Ishikawa (cell line): ENCODE measurements at regions not wholly inside any gene's neighbourhood (a gene's known extent, or its start where the extent isn't known, plus 50 kb on each side); places are given as distances from the start of the nearest gene placed in this dataset.

Experiments used
- CEBPB ChIP-seq: IDR thresholded peaks from 2 replicates; pipeline ENCODE4 v1.6.1; 2012
- FOXM1 ChIP-seq: IDR thresholded peaks from 2 replicates; pipeline ENCODE4 v1.6.1; 2012; ENCODE audit warnings: low read depth, borderline replicate concordance
- MAX ChIP-seq: IDR thresholded peaks from 2 replicates; pipeline ENCODE4 v1.6.1; 2012
- NFIC ChIP-seq: IDR thresholded peaks from 2 replicates; pipeline ENCODE4 v1.6.1; 2012
- RAD21 ChIP-seq: IDR thresholded peaks from 2 replicates; pipeline ENCODE4 v1.6.1; 2012; ENCODE audit warnings: low read depth
- YY1 ChIP-seq: IDR thresholded peaks from 2 replicates; pipeline ENCODE4 v1.6.1; 2012; ENCODE audit warnings: low read depth

DNA sequence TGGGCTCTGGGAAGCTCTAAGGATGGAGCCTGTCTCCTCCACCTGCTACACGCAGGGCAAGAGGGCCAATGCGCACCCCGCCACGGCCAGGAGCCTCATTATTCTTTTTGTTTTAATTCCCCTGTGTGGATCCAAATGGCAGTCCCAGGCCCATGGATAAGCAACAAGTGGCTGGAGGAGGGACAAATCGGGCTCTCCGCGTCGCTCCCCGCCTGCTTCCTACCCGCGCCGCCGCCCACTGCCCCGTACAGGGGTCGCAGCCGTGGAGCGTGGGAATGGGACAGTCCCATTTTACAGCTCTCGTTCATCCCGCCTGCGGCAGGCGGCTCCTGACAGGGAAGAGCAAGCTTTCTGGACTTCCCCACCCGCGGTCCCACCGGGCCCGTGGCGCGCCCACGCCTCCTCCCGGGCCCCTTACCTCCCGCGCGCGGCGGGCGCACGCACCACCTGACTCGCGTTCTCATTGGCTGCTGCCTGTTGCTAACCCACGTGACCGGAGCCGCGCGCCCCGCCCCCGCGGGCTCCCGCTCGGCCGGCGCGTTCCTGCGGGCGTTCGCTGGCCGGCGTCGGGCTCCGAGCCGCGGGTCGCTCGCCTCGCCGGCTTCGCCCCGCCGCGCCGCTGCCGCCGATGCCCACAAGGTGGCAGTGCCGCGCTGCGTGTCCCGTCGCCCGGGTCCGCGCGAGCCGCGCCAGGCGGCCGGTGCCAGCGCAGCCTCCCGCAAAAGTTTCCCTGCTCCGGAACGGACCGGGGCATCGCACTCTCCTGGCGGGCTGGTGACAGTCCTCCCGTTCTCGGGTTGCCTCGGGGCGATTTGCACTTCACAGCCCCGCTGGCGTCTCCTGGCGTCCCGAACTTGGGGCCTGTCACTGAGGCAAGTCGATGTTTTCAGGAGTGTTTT lies 93.3 kb downstream of the CD83 start:
- TF ChIP-seq MAX (peak; percentile 85), FOXM1 (no peak), CEBPB (no peak), RAD21 (peak; percentile 72; the same call in 1 of the 2 replicates), NFIC (0 out of 2 replicates have a peak, but pooled peaks have one; percentile 18), YY1 (peak; percentile 53; the same call in 1 of the 2 replicates)
